Smooth muscle cell (in vitro differentiated cells): ENCODE measurements at regions not wholly inside any gene's neighbourhood (a gene's known extent, or its start where the extent isn't known, plus 50 kb on each side); places are given as distances from the start of the nearest gene placed in this dataset.

Experiments used
- DNase-seq: peaks from one replicate; lab custom pipeline; 2025; ENCODE audit not compliant: unreplicated experiment; lab: John Stamatoyannopoulos, UW
- H2AFZ ChIP-seq: fragments of 200-600 bp; sonication (generic); 2 replicates; pipeline ENCODE4 v1.6.0; 2016; ENCODE audit warnings: antibody characterized with exemption, low read depth, mild to moderate bottlenecking
- H3F3A ChIP-seq: fragments of 200-600 bp; sonication (generic); 2 replicates; pipeline ENCODE4 v1.6.0; 2017; ENCODE audit warnings: antibody characterized with exemption, low read depth
- H3K27ac ChIP-seq: fragments of 200-600 bp; sonication (generic); 2 replicates; pipeline ENCODE4 v1.5.1; 2016; ENCODE audit warnings: low read depth, mild to moderate bottlenecking
- H3K27me3 ChIP-seq: fragments of 200-600 bp; sonication (generic); 2 replicates; pipeline ENCODE4 v1.6.1; 2016; ENCODE audit warnings: low read depth, mild to moderate bottlenecking
- H3K36me3 ChIP-seq: fragments of 200-600 bp; sonication (generic); 2 replicates; pipeline ENCODE4 v1.5.1; 2016; ENCODE audit warnings: low read depth
- H3K4me1 ChIP-seq: fragments of 200-600 bp; sonication (generic); 2 replicates; pipeline ENCODE4 v1.5.1; 2016; ENCODE audit warnings: low read depth
- H3K4me2 ChIP-seq: fragments of 200-600 bp; sonication (generic); 2 replicates; pipeline ENCODE4 v1.6.0; 2016; ENCODE audit warnings: mild to moderate bottlenecking
- H3K4me3 ChIP-seq: fragments of 200-600 bp; sonication (generic); 2 replicates; pipeline ENCODE4 v1.5.1; 2016; ENCODE audit warnings: mild to moderate bottlenecking
- H3K79me2 ChIP-seq: fragments of 200-600 bp; sonication (generic); 2 replicates; pipeline ENCODE4 v1.6.0; 2016; ENCODE audit warnings: low read depth, mild to moderate bottlenecking
- H3K9ac ChIP-seq: fragments of 200-600 bp; sonication (generic); 2 replicates; pipeline ENCODE4 v1.6.0; 2016; ENCODE audit warnings: low read depth
- H3K9me3 ChIP-seq: fragments of 200-600 bp; sonication (generic); replicated peaks from 2 replicates; pipeline ENCODE4 v1.5.1; 2016; ENCODE audit warnings: low read depth
- H4K20me1 ChIP-seq: fragments of 200-600 bp; sonication (generic); 2 replicates; pipeline ENCODE4 v1.6.0; 2016; ENCODE audit warnings: low read depth
- WGBS: methylation state at CpG from one replicate; pipeline ENCODE4 v1.1.7; 2016; ENCODE audit warnings: low lambda C conversion rate; 5-methylcytosine and 5-hydroxymethylcytosine counted together
- TF ChIP-seq, protein P1 (sequence below): fragments of 200-600 bp; sonication (generic); IDR thresholded peaks from 2 replicates; pipeline ENCODE4 v1.5.1; 2017; ENCODE audit warnings: borderline replicate concordance, mild to moderate bottlenecking, antibody characterized with exemption; ENCODE audit not compliant: insufficient read depth, poor library complexity, severe bottlenecking

DNA sequence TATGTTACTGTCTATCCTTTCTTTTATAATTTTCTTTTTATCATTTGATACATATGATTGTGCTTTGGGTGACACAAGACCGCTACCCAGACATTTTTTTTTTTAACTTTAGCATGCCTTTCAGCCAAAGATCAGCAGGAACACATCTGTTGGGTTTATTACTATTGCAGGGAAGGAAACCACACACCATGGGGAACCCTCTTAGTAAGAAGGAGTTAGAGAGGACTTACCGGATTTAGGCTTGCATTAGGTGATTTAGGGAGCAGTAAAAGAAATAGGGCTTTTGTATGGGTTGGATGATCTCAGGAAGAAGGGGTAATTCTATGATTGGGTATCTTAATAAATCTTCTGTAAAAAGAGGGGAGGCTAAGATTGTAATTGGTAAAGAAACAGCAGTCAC, 138.2 kb downstream of the SNX18 start:
- no peak for DNase-seq
- Histone ChIP-seq H3K27me3 (no peaks in the 10 kb centered on the region), H3K36me3 (no peaks in the 10 kb centered on the region), H3F3A (no peaks in the 10 kb centered on the region), H3K4me2 (no peak overlapping the region), H3K9ac (no peak overlapping the region), H2AFZ (no peak overlapping the region), H3K4me3 (no peak overlapping the region), H4K20me1 (no peaks in the 10 kb centered on the region), H3K27ac (no peak overlapping the region), H3K4me1 (no peaks in the 10 kb centered on the region), H3K9me3 (no peaks in the 10 kb centered on the region), H3K79me2 (no peaks in the 10 kb centered on the region)
- WGBS, result 93% methylated on average over 2 of the region's 2 CpGs
- TF ChIP-seq, protein P1, sequence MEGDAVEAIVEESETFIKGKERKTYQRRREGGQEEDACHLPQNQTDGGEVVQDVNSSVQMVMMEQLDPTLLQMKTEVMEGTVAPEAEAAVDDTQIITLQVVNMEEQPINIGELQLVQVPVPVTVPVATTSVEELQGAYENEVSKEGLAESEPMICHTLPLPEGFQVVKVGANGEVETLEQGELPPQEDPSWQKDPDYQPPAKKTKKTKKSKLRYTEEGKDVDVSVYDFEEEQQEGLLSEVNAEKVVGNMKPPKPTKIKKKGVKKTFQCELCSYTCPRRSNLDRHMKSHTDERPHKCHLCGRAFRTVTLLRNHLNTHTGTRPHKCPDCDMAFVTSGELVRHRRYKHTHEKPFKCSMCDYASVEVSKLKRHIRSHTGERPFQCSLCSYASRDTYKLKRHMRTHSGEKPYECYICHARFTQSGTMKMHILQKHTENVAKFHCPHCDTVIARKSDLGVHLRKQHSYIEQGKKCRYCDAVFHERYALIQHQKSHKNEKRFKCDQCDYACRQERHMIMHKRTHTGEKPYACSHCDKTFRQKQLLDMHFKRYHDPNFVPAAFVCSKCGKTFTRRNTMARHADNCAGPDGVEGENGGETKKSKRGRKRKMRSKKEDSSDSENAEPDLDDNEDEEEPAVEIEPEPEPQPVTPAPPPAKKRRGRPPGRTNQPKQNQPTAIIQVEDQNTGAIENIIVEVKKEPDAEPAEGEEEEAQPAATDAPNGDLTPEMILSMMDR, result no peak

DNA sequence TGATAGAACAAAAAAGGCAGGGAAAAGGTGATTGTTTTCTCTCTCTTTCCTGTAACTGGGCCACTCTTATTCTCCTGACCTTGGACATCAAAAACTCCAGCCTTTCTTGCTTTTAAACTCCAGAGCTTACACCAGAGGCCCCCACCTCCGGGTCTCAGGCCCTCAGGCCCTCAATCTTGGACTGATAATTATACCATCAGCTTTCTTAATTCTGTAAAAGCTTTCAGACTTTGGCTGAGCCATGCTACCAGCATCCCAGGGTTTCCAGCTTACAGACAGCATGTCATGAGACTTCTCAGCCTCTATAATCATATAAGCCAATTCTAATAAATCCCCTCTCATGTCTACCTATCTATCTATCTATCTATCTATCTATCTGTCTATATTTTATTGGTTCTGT, 137.7 kb downstream of the SNX18 start:
- TF ChIP-seq, protein P1, result no peak
- H3K9ac ChIP-seq, result no peak overlapping the region
- H3F3A ChIP-seq, result no peaks in the 10 kb centered on the region
- H3K36me3 ChIP-seq, result no peaks in the 10 kb centered on the region
- DNase-seq, result no peak
- H3K4me3 ChIP-seq, result no peak overlapping the region
- H3K9me3 ChIP-seq, result no peaks in the 10 kb centered on the region
- H3K79me2 ChIP-seq, result no peaks in the 10 kb centered on the region
- no peak overlapping the region for H3K4me2 ChIP-seq
- H3K27me3 ChIP-seq, result no peaks in the 10 kb centered on the region
- WGBS, result 87% methylated on average over 1 of the region's 1 CpG
- no peak overlapping the region for H2AFZ ChIP-seq
- H3K27ac ChIP-seq, result no peak overlapping the region
- H4K20me1 ChIP-seq, result no peaks in the 10 kb centered on the region
- H3K4me1 ChIP-seq, result no peaks in the 10 kb centered on the region

DNA sequence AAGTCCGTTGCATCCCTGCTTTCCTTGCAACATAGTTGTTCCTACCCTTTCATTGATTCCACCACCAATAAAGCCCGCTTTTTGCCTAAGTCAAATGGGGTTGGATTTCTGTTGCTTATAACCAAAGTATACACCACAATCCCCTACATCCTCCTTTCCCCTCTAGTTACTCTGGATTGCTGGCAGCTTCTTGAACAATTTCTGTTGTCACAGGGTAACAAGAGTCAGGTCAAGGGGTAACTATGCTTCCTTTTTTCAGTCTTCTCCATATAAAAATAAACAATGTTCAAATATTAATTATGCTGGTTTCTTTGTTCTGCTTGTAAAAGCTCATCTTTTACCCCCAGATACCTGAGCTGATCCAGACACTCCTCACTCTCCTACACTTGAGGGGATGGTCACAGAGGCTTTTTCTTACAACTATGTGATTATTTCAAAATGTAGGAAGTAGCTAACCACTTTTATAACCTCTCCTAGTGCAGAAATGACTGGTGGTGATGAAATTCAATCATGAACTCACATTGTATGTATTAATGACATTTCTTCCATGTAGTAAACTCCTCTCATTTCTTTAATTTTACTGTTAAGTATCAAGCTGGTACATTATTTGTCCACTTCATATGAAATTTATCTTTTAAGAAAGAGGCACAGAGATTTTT, 136.5 kb downstream of the SNX18 start:
- H3K27ac ChIP-seq, result no peak overlapping the region
- TF ChIP-seq, protein P1, result no peak
- no peaks in the 10 kb centered on the region for H3K4me1 ChIP-seq

DNA sequence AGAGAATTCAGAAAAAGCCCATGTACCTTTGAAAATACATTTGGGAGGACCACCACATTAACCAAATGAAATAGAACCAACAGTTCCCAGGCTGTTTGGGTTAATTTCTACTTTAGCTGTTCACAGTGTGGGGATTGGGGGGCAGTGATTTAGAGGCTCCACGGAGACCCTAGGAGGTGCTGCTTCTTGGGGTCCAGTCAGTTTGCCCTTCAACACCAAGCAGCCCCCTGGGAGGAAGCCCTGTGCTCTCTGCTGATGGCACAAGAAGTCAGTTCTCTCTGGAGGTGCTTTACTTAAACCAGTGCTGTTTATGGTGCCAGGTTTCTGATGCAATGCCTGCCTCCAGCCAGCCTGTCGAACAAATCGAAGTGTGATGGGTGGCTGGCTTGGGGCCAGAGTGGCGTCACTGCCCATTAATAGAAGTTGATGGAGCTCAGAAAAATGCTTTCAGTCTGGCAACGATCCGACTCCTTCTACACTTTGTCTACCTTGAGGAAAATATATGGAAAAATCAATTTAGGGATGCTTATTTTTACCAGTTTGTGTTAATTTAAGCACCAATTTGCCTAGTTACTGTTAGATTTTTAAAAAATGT, 134.0 kb downstream of the SNX18 start:
- no peaks in the 10 kb centered on the region for H3K79me2 ChIP-seq
- no peaks in the 10 kb centered on the region for H3K27me3 ChIP-seq
- no peak for DNase-seq
- H2AFZ ChIP-seq, result no peak overlapping the region
- TF ChIP-seq, protein P1, result no peak
- H3K27ac ChIP-seq, result no peak overlapping the region
- no peak overlapping the region for H3K4me2 ChIP-seq
- no peaks in the 10 kb centered on the region for H4K20me1 ChIP-seq
- WGBS, result 87% methylated on average over 6 of the region's 6 CpGs
- H3K4me3 ChIP-seq, result no peak overlapping the region
- no peak overlapping the region for H3K9ac ChIP-seq
- no peaks in the 10 kb centered on the region for H3K36me3 ChIP-seq
- H3F3A ChIP-seq, result no peaks in the 10 kb centered on the region
- H3K9me3 ChIP-seq, result no peaks in the 10 kb centered on the region
- peaks cover 4% of the 10 kb centered on the region for H3K4me1 ChIP-seq

More for the DNA sequence above, 136.5 kb downstream of the SNX18 start:
- no peak overlapping the region for H3K4me2 ChIP-seq
- H3K79me2 ChIP-seq, result no peaks in the 10 kb centered on the region
- no peak overlapping the region for H3K9ac ChIP-seq
- H3K36me3 ChIP-seq, result no peaks in the 10 kb centered on the region
- no peaks in the 10 kb centered on the region for H3K27me3 ChIP-seq
- 89% methylated on average over 2 of the region's 2 CpGs for WGBS
- DNase-seq, result no peak
- H3K9me3 ChIP-seq, result no peaks in the 10 kb centered on the region
- no peaks in the 10 kb centered on the region for H3F3A ChIP-seq
- no peaks in the 10 kb centered on the region for H4K20me1 ChIP-seq
- no peak overlapping the region for H3K4me3 ChIP-seq
- no peak overlapping the region for H2AFZ ChIP-seq
